ENCODE measurements at regions not wholly inside any gene's neighbourhood (a gene's known extent, or its start where the extent isn't known, plus 50 kb on each side); places are given as distances from the start of the nearest gene placed in this dataset.

DNA sequence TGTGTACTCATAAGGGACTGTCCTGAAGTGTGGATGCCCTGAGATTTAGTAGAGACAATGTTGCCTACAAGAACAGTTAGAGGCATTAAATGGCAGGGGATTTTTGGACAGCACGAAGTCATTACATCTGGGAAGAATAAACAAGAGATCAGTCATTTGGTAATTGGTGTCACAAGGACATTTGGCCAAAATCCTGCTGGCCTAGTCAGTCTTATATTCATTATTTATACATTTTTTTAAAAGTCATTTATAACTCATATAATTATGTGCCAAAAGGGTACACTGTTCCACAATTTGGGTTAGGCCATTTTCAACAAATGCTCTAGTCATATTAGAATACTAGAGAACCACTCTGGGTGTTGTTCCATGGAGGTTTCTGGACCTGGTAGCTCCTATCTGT, 104.7 kb downstream of the LRATD1 start:
- no peak overlapping the region for H3K4me2 ChIP-seq (ENCODE audit: low read length)

DNA sequence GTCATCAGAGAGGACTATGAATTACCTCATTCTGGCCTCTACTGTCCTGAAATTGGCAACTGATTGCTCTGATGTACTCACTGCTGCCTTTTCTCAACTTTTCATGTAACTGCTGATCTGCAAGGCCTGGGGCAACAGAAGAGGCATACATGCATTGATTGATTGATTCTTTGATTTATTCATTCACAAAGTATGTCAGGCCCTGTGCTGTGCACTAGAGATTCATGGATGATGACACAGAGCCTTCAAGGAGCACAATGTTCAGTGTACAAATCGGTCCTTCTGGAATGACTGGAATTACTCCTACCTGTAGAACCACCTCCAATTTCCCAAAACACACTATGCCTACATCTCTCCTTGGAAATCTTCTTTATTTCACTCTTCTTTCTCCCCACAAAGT, 111.3 kb downstream of the LRATD1 start:
- no peak overlapping the region for H3K4me2 ChIP-seq (ENCODE audit: low read length)
- no peaks in the 10 kb centered on the region for H3K9me3 ChIP-seq (ENCODE audit: insufficient read depth, low read length)
- H3K9ac ChIP-seq (ENCODE audit: low read length), result no peak overlapping the region
- H3K4me1 ChIP-seq (ENCODE audit: low read length), result no peaks in the 10 kb centered on the region
- no peak overlapping the region for H2AFZ ChIP-seq (ENCODE audit: low read depth, low read length)
- H3K36me3 ChIP-seq (replicated peaks; ENCODE audit: low read depth, low read length), result no peaks in the 10 kb centered on the region
- peaks cover under 1% of the 10 kb centered on the region; the same call in 1 of the 2 replicates for H3K27me3 ChIP-seq (ENCODE audit: low read depth, low read length)
- no peaks in the 10 kb centered on the region for H4K20me1 ChIP-seq (ENCODE audit: insufficient read depth, low read length)
- H3K4me3 ChIP-seq (ENCODE audit: low read length), result no peak overlapping the region
- H3K79me2 ChIP-seq (ENCODE audit: low read length), result no peaks in the 10 kb centered on the region
- H3K27ac ChIP-seq (ENCODE audit: low read length), result no peak overlapping the region
- TF ChIP-seq, protein P1, sequence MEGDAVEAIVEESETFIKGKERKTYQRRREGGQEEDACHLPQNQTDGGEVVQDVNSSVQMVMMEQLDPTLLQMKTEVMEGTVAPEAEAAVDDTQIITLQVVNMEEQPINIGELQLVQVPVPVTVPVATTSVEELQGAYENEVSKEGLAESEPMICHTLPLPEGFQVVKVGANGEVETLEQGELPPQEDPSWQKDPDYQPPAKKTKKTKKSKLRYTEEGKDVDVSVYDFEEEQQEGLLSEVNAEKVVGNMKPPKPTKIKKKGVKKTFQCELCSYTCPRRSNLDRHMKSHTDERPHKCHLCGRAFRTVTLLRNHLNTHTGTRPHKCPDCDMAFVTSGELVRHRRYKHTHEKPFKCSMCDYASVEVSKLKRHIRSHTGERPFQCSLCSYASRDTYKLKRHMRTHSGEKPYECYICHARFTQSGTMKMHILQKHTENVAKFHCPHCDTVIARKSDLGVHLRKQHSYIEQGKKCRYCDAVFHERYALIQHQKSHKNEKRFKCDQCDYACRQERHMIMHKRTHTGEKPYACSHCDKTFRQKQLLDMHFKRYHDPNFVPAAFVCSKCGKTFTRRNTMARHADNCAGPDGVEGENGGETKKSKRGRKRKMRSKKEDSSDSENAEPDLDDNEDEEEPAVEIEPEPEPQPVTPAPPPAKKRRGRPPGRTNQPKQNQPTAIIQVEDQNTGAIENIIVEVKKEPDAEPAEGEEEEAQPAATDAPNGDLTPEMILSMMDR (IDR thresholded peaks at IDR 0.05; ENCODE audit: low read depth, low read length), result no peak
- no peak for TF ChIP-seq EZH2phosphoT487 (IDR thresholded peaks at IDR 0.05; ENCODE audit: low read depth)

More for the DNA sequence above, 104.7 kb downstream of the LRATD1 start:
- TF ChIP-seq, protein P1 (IDR thresholded peaks at IDR 0.05; ENCODE audit: low read depth, low read length), result no peak
- TF ChIP-seq EZH2phosphoT487 (IDR thresholded peaks at IDR 0.05; ENCODE audit: low read depth), result no peak
- Histone ChIP-seq H3K9ac (ENCODE audit: low read length) (no peak overlapping the region), H3K79me2 (ENCODE audit: low read length) (no peaks in the 10 kb centered on the region), H3K9me3 (ENCODE audit: insufficient read depth, low read length) (no peaks in the 10 kb centered on the region), H3K4me1 (ENCODE audit: low read length) (no peaks in the 10 kb centered on the region), H3K36me3 (replicated peaks; ENCODE audit: low read depth, low read length) (no peaks in the 10 kb centered on the region), H3K4me3 (ENCODE audit: low read length) (no peak overlapping the region), H2AFZ (ENCODE audit: low read depth, low read length) (no peak overlapping the region), H4K20me1 (ENCODE audit: insufficient read depth, low read length) (no peaks in the 10 kb centered on the region), H3K27ac (ENCODE audit: low read length) (no peak overlapping the region), H3K27me3 (ENCODE audit: low read depth, low read length) (no peaks in the 10 kb centered on the region)

GRCh38 chr2:14745288-14746076, 113.0 kb downstream of the LRATD1 start:
- TF ChIP-seq, protein P1 (IDR thresholded peaks at IDR 0.05; ENCODE audit: low read depth, low read length), result no peak
- TF ChIP-seq EZH2phosphoT487 (IDR thresholded peaks at IDR 0.05; ENCODE audit: low read depth), result no peak
- Histone ChIP-seq H3K4me3 (ENCODE audit: low read length) (no peak overlapping the region), H3K9me3 (ENCODE audit: insufficient read depth, low read length) (no peaks in the 10 kb centered on the region)

DNA sequence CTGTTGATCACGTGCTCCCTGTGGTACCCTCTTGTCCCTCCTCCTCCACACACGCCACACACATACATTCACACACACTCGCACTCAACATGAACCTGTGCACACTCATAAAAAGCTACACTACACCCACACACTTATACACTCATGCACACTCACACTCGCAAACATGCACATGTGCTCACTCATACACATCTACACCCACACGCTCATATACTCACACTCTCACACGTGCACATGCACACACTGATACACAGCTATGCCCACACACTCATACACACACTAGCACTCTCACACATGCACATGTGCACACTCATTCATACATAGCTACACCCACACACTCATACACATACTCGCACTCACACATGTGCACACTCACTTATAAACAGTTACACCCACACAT, 113.6 kb downstream of the LRATD1 start:
- H4K20me1 ChIP-seq (ENCODE audit: insufficient read depth, low read length), result no peaks in the 10 kb centered on the region
- H3K27ac ChIP-seq (ENCODE audit: low read length), result no peak overlapping the region
- no peaks in the 10 kb centered on the region for H3K79me2 ChIP-seq (ENCODE audit: low read length)
- H3K4me2 ChIP-seq (ENCODE audit: low read length), result no peak overlapping the region
- H3K27me3 ChIP-seq (ENCODE audit: low read depth, low read length), result peaks cover 6% of the 10 kb centered on the region; the same call in 1 of the 2 replicates
- no peak overlapping the region for H3K9ac ChIP-seq (ENCODE audit: low read length)
- H3K4me3 ChIP-seq (ENCODE audit: low read length), result no peak overlapping the region
- no peaks in the 10 kb centered on the region for H3K9me3 ChIP-seq (ENCODE audit: insufficient read depth, low read length)
- H2AFZ ChIP-seq (ENCODE audit: low read depth, low read length), result no peak overlapping the region
- TF ChIP-seq EZH2phosphoT487 (IDR thresholded peaks at IDR 0.05; ENCODE audit: low read depth), result no peak
- TF ChIP-seq, protein P1 (IDR thresholded peaks at IDR 0.05; ENCODE audit: low read depth, low read length), result no peak
- H3K36me3 ChIP-seq (replicated peaks; ENCODE audit: low read depth, low read length), result no peaks in the 10 kb centered on the region
- H3K4me1 ChIP-seq (ENCODE audit: low read length), result peaks cover 16% of the 10 kb centered on the region

More at GRCh38 chr2:14745288-14746076, 113.0 kb downstream of the LRATD1 start:
- Histone ChIP-seq H3K9ac (ENCODE audit: low read length) (no peak overlapping the region), H2AFZ (ENCODE audit: low read depth, low read length) (no peak overlapping the region), H3K36me3 (replicated peaks; ENCODE audit: low read depth, low read length) (no peaks in the 10 kb centered on the region), H3K27me3 (ENCODE audit: low read depth, low read length) (peaks cover 6% of the 10 kb centered on the region; the same call in 1 of the 2 replicates), H3K27ac (ENCODE audit: low read length) (no peak overlapping the region), H3K4me2 (ENCODE audit: low read length) (no peak overlapping the region), H3K79me2 (ENCODE audit: low read length) (no peaks in the 10 kb centered on the region), H4K20me1 (ENCODE audit: insufficient read depth, low read length) (no peaks in the 10 kb centered on the region), H3K4me1 (ENCODE audit: low read length) (peaks cover 9% of the 10 kb centered on the region)
